ENCODE measurements at regions not wholly inside any gene's neighbourhood (a gene's known extent, or its start where the extent isn't known, plus 50 kb on each side); places are given as distances from the start of the nearest gene placed in this dataset.

GRCh38 chrX:137743414-137743813 is 177.5 kb downstream of the ZIC3 start:
- ATAC-seq, result no peak
- intact Hi-C loops (cut with micrococcal nuclease), result no loop called here

More at GRCh38 chrX:137743414-137743813, 177.5 kb downstream of the ZIC3 start:
- Histone ChIP-seq H3K27me3 (ENCODE audit: insufficient read depth, low read length) (no peaks in the 10 kb centered on the region), H3K36me3 (ENCODE audit: control insufficient read depth in 1 of 2, insufficient read depth in 2 of 2, low read length in 2 of 2) (no peaks in the 10 kb centered on the region), H3K9me3 (ENCODE audit: control insufficient read depth in 1 of 2, insufficient read depth in 1 of 2, low read depth in 1 of 2, low read length in 2 of 2) (no peaks in the 10 kb centered on the region), H3K9me2 (ENCODE audit: insufficient read depth) (no peaks in the 10 kb centered on the region), H3K4me1 (ENCODE audit: control insufficient read depth in 1 of 2, insufficient read depth in 2 of 2, low read length in 2 of 2) (no peaks in the 10 kb centered on the region), H4K20me1 (ENCODE audit: insufficient read depth) (no peaks in the 10 kb centered on the region), H3K27ac (ENCODE audit: low read depth, low read length) (no peak overlapping the region), H3K4me2 (ENCODE audit: low read length) (no peak overlapping the region), H3K4me3 (replicated peaks in 1 of 2; ENCODE audit: low read depth in 1 of 2, low read length in 2 of 2) (no peak overlapping the region), H2AFZ (ENCODE audit: low read depth, low read length, poor library complexity, severe bottlenecking) (no peak overlapping the region), H3K79me2 (ENCODE audit: insufficient read depth, low read length) (no peaks in the 10 kb centered on the region), H3K9ac (ENCODE audit: low read length) (no peak overlapping the region)
- CTCF ChIA-PET, result no interaction called here
- no peak for DNase-seq (ENCODE audit: low read depth, low spot score)
- RAD21 ChIA-PET (ENCODE audit: low non-redundant PET in 1 of 2, low total read pairs in 2 of 2, uncharacterized antibody in 2 of 2, unreplicated experiment in 2 of 2), result no interaction called here
- no peak for TF ChIP-seq ZNF274 (IDR thresholded peaks at IDR 0.05; ENCODE audit: low read depth, low read length)
- no peak for TF ChIP-seq ATF3 (IDR thresholded peaks at IDR 0.05)
- TF ChIP-seq MAX (IDR thresholded peaks at IDR 0.05), result no peak
- TF ChIP-seq FOSL1 (IDR thresholded peaks at IDR 0.05; ENCODE audit: low read depth), result no peak
- no peak for TF ChIP-seq EZH2phosphoT487 (IDR thresholded peaks at IDR 0.05; ENCODE audit: borderline replicate concordance)
- no peak for TF ChIP-seq SIN3A (IDR thresholded peaks at IDR 0.05; ENCODE audit: low read depth)
- TF ChIP-seq ZBTB33 (IDR thresholded peaks at IDR 0.05; ENCODE audit: extremely low read depth, insufficient replicate concordance, low read length), result no peak
- no peak for TF ChIP-seq CEBPB (IDR thresholded peaks at IDR 0.05; ENCODE audit: low read depth)
- no peak for TF ChIP-seq ELF1 (IDR thresholded peaks at IDR 0.05; ENCODE audit: borderline replicate concordance, low read depth)
- no peak for TF ChIP-seq RAD21 (IDR thresholded peaks at IDR 0.05; ENCODE audit: low read depth)
- no peak for TF ChIP-seq CBX3 (IDR thresholded peaks at IDR 0.05; ENCODE audit: low read depth)
- no peak for TF ChIP-seq EGR1 (IDR thresholded peaks at IDR 0.05; ENCODE audit: low read depth)
- no peak for TF ChIP-seq POLR2A (IDR thresholded peaks at IDR 0.05; ENCODE audit: borderline replicate concordance, extremely low read depth, insufficient read depth, insufficient read length)
- no peak for TF ChIP-seq SP1 (IDR thresholded peaks at IDR 0.05; ENCODE audit: low read depth)
- no peak for TF ChIP-seq POLR2AphosphoS5 (IDR thresholded peaks at IDR 0.05; ENCODE audit: low read depth, low read length)
- TF ChIP-seq YY1 (IDR thresholded peaks at IDR 0.05; ENCODE audit: extremely low read depth, insufficient replicate concordance, low read depth, low read length), result no peak
- TF ChIP-seq TCF7L2 (IDR thresholded peaks at IDR 0.05; ENCODE audit: borderline replicate concordance, extremely low read depth, insufficient read depth, insufficient read length), result no peak
- POLR2A ChIA-PET, result no interaction called here
- no TSS peak for BruUV-seq (replicated peaks)
